A549 (cell line): ENCODE measurements at regions not wholly inside any gene's neighbourhood (a gene's known extent, or its start where the extent isn't known, plus 50 kb on each side); places are given as distances from the start of the nearest gene placed in this dataset.

Experiments used
- ATAC-seq, 2 experiments: fragments of 200-7000 bp in 1 of 2; fragments of >200 bp in 1 of 2; cut with Nextera tagmentation in 1 of 2; cut with Tn5 transposase in 1 of 2; 3 replicates each; pipeline versions ENCODE4 v1.8.0 to v1.9.1; 2018 to 2020; ENCODE audit warnings: mild to moderate bottlenecking in 1 of 2, moderate library complexity in 1 of 2
- CTCF ChIA-PET: fragments of 300-600 bp; sonication (Branson Sonifier 250); formaldehyde crosslinking; extraction: SDS; loops from one replicate; lab custom pipeline; 2021; ENCODE audit warnings: antibody characterized with exemption, inconsistent platforms; lab: Yijun Ruan, JAX
- POLR2A ChIA-PET: fragments of 350-600 bp; formaldehyde crosslinking; extraction: SDS; loops from one replicate; lab custom pipeline; 2021; ENCODE audit warnings: antibody characterized with exemption, inconsistent platforms; lab: Yijun Ruan, JAX
- DNase-seq, 2 experiments: peaks; one replicate each; pipeline versions ENCODE4 v3.0.0 to v3.0.0-alpha.2; 2011 to 2016; ENCODE audit warnings: low read depth in 1 of 2, low spot score in 1 of 2
- FAIRE-seq: peaks from 2 replicates; lab custom pipeline; 2011; peaks lifted over from hg19 to GRCh38; lab: Jason Lieb, UNC
- H3K27ac ChIP-seq, 2 experiments: fragments of >200 bp; sonication (Bioruptor Twin); formaldehyde crosslinking; 3 replicates each; pipeline ENCODE4 v1.5.1; 2016 to 2017
- H3K4me1 ChIP-seq: fragments of >200 bp; sonication (Bioruptor Twin); formaldehyde crosslinking; 3 replicates; pipeline ENCODE4 v1.6.1; 2016
- H3K4me2 ChIP-seq: fragments of >200 bp; sonication (Bioruptor Twin); formaldehyde crosslinking; 3 replicates; pipeline ENCODE4 v1.6.1; 2016
- H3K4me3 ChIP-seq: fragments of >200 bp; sonication (Bioruptor Twin); formaldehyde crosslinking; 3 replicates; pipeline ENCODE4 v1.5.1; 2016
- H3K9me3 ChIP-seq: fragments of >200 bp; sonication (Bioruptor Twin); formaldehyde crosslinking; 3 replicates; pipeline ENCODE4 v1.6.1; 2016
- ESRRA ChIP-seq: fragments of 150-350 bp; IDR thresholded peaks from 2 replicates; pipeline ENCODE4 v1.6.1; 2014; ENCODE audit warnings: mild to moderate bottlenecking, low read length, borderline replicate concordance
- FOSB ChIP-seq: fragments of 250-450 bp; sonication (Bioruptor Pico); IDR thresholded peaks from 2 replicates; pipeline ENCODE4 v1.5.0; 2020; ENCODE audit warnings: mild to moderate bottlenecking, moderate library complexity
- HEYL ChIP-seq: fragments of 250-450 bp; sonication (Bioruptor Pico); IDR thresholded peaks from 2 replicates; pipeline ENCODE4 v1.8.0; 2021; ENCODE audit warnings: mild to moderate bottlenecking, moderate library complexity
- HOXB13 ChIP-seq: fragments of 250-450 bp; sonication (Bioruptor Pico); IDR thresholded peaks from 2 replicates; pipeline ENCODE4 v1.5.0; 2020; ENCODE audit warnings: low read depth, mild to moderate bottlenecking, moderate library complexity
- HOXB5 ChIP-seq: fragments of 250-450 bp; sonication (Bioruptor Pico); IDR thresholded peaks from 2 replicates; pipeline ENCODE4 v1.5.0; 2020; ENCODE audit warnings: mild to moderate bottlenecking, moderate library complexity
- NR3C1 ChIP-seq: fragments of >200 bp; sonication (Bioruptor Twin); formaldehyde crosslinking; IDR thresholded peaks from 3 replicates; pipeline ENCODE4 v1.6.1; 2017
- PHF8 ChIP-seq: fragments of 200-600 bp; sonication (generic); IDR thresholded peaks from 2 replicates; pipeline ENCODE4 v1.6.1; 2016; ENCODE audit warnings: low read depth, mild to moderate bottlenecking, antibody characterized with exemption, moderate library complexity, borderline replicate concordance
- POLR2A ChIP-seq: IDR thresholded peaks from 2 replicates; pipeline ENCODE4 v1.6.1; 2012; ENCODE audit warnings: mild to moderate bottlenecking, low read length
- RAD21 ChIP-seq, 2 experiments: fragments of >200 bp in 1 of 2; sonication (Bioruptor Twin) in 1 of 2; formaldehyde crosslinking in 1 of 2; IDR thresholded peaks in 1 of 2; conservative IDR thresholded peaks in 1 of 2; 2 replicates in 1 of 2; 3 replicates in 1 of 2; pipeline ENCODE4 v1.6.1; 2012 to 2018; ENCODE audit warnings: inconsistent platforms in 1 of 2
- RARB ChIP-seq: fragments of 250-450 bp; sonication (Bioruptor Pico); IDR thresholded peaks from 2 replicates; pipeline ENCODE4 v1.8.0; 2021; ENCODE audit warnings: mild to moderate bottlenecking, moderate library complexity
- RNF2 ChIP-seq: fragments of 200-600 bp; sonication (generic); IDR thresholded peaks from 2 replicates; pipeline ENCODE4 v1.6.1; 2016; ENCODE audit warnings: low read depth, mild to moderate bottlenecking, antibody characterized with exemption, moderate library complexity, borderline replicate concordance
- SMC3 ChIP-seq: fragments of >200 bp; sonication (Bioruptor Twin); formaldehyde crosslinking; IDR thresholded peaks from 3 replicates; pipeline ENCODE4 v1.6.1; 2018; ENCODE audit warnings: inconsistent platforms
- ZFP36 ChIP-seq: fragments of 450-650 bp; IDR thresholded peaks from 2 replicates; pipeline ENCODE4 v1.6.1; 2014; ENCODE audit warnings: borderline replicate concordance; ENCODE audit not compliant: partially characterized antibody
- ZNF302 ChIP-seq: fragments of 250-450 bp; sonication (Bioruptor Pico); IDR thresholded peaks from 2 replicates; pipeline ENCODE4 v1.9.0; 2021; ENCODE audit warnings: inconsistent platforms, mild to moderate bottlenecking, moderate library complexity
- WGBS: methylation state at CpG from one replicate; pipeline ENCODE4 v1.1.6; 2017; ENCODE audit errors: missing lambda C conversion rate; 5-methylcytosine and 5-hydroxymethylcytosine counted together
- TF ChIP-seq, protein P1 (sequence below): fragments of >200 bp; sonication (Bioruptor Twin); formaldehyde crosslinking; IDR thresholded peaks from 2 replicates; pipeline ENCODE4 v1.6.1; 2016
- TF ChIP-seq, protein P2 (sequence below): fragments of 200-600 bp; sonication (generic); IDR thresholded peaks from 2 replicates; pipeline ENCODE4 v1.6.1; 2016; ENCODE audit warnings: antibody characterized with exemption, mild to moderate bottlenecking, moderate library complexity
- TF ChIP-seq, protein P3 (sequence below): fragments of 250-450 bp; sonication (Bioruptor Pico); IDR thresholded peaks from 2 replicates; pipeline ENCODE4 v1.5.0; 2020; ENCODE audit warnings: low read depth, mild to moderate bottlenecking, moderate library complexity

DNA sequence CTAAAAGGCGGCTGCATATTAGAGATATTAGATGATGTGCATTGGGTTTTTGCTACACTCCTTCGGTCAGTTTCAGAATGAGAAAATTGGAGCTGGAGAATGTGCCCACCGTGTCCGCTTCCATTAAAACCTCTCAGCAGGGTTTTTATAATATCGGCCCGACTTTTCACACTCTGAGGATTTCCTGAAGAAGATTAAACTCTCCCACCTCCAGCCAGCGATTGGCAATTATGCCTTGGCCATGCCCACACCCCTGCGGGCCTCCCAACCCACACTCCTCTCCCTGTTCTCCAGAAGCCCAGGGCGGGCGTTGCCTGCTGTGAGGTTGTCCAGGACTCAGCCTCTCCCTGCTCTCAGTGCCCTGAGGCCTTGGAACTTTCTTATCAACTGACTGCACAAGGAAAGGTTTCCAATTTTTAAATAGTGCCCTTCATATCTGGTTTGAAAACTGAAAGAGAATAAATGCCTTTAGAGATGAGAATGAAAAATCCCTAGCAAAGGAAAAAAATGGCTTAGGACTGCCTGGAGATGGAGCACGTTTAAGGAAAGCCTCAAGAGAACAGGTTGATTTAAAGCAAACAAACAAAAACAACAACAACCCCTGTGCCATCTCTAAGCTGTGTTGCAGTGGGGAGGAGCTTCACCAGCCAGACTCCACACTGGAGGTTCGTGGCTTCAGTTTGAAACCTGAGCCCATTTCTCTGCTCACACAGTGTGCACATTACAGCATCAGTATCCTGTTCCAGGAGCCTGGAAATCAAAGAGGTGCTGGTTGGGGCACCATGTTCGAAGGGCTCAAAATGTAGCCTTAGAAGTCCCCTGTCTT is 292.9 kb downstream of the NSG2 start:
- H3K9me3 ChIP-seq = no peaks in the 10 kb centered on the region; the same call in 2 of the 3 replicates
- FAIRE-seq = no peak
- H3K4me1 ChIP-seq = no peaks in the 10 kb centered on the region
- ChIA-PET POLR2A (no interaction called here), CTCF (interaction anchor here (1.0 to 5.7 kb wide), 4 partner anchors 10 to 64 kb away, joined by 3 to 52 read pairs (median 8); no protein-coding TSS in a partner anchor)
- TF ChIP-seq HOXB5 = no peak
- no peak for TF ChIP-seq RAD21 (conservative IDR thresholded peaks at IDR 0.05 in 1 of 2, IDR thresholded peaks at IDR 0.05 in 1 of 2)
- H3K4me2 ChIP-seq = no peak overlapping the region
- DNase-seq = no peak
- no peak overlapping the region for H3K4me3 ChIP-seq
- no peak overlapping the region for H3K27ac ChIP-seq
- 38% methylated on average over 13 of the region's 13 CpGs for WGBS
- ATAC-seq = peak in 1 of 2 experiments; percentile 34; a peak in 1 of 6 replicates

DNA sequence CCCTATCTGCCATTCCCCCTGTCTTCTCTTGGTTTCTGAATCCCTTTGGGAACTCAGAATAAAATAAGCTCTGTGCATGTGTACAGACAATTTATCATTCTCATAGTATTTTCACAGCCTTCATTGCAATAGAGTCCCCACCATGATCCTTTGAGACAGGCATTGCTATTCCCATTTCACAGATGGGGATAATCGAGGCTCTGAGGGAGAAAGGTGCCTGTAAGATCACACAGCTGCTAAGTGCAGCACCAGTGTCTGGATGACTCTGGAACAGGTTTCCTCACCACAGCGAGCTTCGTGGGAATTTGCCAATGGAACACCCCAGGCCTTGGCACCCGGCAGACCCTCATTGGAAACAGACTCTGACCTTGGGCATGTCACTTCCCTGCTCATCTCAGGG is 293.6 kb downstream of the NSG2 start:
- no peak overlapping the region for H3K4me2 ChIP-seq
- DNase-seq (no peak), ATAC-seq (no peak), FAIRE-seq (no peak)
- H3K27ac ChIP-seq = no peak overlapping the region
- WGBS = 33% methylated on average over 4 of the region's 4 CpGs
- no peak overlapping the region for H3K4me3 ChIP-seq
- ChIA-PET POLR2A (no interaction called here), CTCF (interaction anchor here (0.6 to 5.7 kb wide), 5 partner anchors 9 to 63 kb away, joined by 3 to 52 read pairs (median 5); no protein-coding TSS in a partner anchor)
- TF ChIP-seq HEYL (CRISPR knock-in tag) = no peak
- TF ChIP-seq RARB (CRISPR knock-in tag) = no peak
- TF ChIP-seq FOSB (CRISPR knock-in tag) = no peak
- TF ChIP-seq SMC3 = no peak
- TF ChIP-seq ZNF302 (CRISPR knock-in tag) = no peak
- TF ChIP-seq, protein P1, sequence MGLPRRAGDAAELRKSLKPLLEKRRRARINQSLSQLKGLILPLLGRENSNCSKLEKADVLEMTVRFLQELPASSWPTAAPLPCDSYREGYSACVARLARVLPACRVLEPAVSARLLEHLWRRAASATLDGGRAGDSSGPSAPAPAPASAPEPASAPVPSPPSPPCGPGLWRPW = no peak
- no peak for TF ChIP-seq RAD21 (conservative IDR thresholded peaks at IDR 0.05 in 1 of 2, IDR thresholded peaks at IDR 0.05 in 1 of 2)
- no peak for TF ChIP-seq NR3C1
- H3K4me1 ChIP-seq = no peaks in the 10 kb centered on the region
- H3K9me3 ChIP-seq = no peaks in the 10 kb centered on the region; the same call in 2 of the 3 replicates

DNA sequence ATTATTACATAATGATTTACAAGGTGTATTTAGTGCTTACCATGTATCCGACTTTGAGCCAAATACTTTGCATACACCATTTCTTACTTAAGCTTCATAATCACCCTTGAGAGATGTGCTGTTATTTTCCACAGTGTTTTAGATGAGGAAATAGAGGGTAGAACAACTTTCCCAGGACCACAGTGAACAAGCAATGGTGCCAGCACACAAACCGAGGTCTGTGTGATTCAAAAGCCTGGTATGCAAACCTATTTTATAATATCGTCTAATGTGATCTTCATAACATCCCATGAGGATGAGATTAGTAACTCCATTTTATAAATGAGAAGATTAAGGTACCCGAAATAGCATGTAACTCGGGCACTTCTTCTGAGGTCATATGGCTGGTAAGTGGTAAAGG is 294.7 kb downstream of the NSG2 start:
- ATAC-seq = no peak
- H3K4me2 ChIP-seq = no peak overlapping the region
- H3K4me3 ChIP-seq = no peak overlapping the region
- CTCF ChIA-PET = interaction anchor here (1.0 to 5.7 kb wide), 6 partner anchors 11 to 294 kb away, joined by 3 to 52 read pairs (median 4); partner anchors contain the start of gene NSG2
- H3K27ac ChIP-seq = no peak overlapping the region
- H3K4me1 ChIP-seq = no peaks in the 10 kb centered on the region
- DNase-seq = no peak
- POLR2A ChIA-PET = no interaction called here
- H3K9me3 ChIP-seq = peaks cover 2% of the 10 kb centered on the region; the same call in 1 of the 3 replicates
- 5% methylated on average over 5 of the region's 5 CpGs for WGBS
- no peak for FAIRE-seq
- TF ChIP-seq, protein P2, sequence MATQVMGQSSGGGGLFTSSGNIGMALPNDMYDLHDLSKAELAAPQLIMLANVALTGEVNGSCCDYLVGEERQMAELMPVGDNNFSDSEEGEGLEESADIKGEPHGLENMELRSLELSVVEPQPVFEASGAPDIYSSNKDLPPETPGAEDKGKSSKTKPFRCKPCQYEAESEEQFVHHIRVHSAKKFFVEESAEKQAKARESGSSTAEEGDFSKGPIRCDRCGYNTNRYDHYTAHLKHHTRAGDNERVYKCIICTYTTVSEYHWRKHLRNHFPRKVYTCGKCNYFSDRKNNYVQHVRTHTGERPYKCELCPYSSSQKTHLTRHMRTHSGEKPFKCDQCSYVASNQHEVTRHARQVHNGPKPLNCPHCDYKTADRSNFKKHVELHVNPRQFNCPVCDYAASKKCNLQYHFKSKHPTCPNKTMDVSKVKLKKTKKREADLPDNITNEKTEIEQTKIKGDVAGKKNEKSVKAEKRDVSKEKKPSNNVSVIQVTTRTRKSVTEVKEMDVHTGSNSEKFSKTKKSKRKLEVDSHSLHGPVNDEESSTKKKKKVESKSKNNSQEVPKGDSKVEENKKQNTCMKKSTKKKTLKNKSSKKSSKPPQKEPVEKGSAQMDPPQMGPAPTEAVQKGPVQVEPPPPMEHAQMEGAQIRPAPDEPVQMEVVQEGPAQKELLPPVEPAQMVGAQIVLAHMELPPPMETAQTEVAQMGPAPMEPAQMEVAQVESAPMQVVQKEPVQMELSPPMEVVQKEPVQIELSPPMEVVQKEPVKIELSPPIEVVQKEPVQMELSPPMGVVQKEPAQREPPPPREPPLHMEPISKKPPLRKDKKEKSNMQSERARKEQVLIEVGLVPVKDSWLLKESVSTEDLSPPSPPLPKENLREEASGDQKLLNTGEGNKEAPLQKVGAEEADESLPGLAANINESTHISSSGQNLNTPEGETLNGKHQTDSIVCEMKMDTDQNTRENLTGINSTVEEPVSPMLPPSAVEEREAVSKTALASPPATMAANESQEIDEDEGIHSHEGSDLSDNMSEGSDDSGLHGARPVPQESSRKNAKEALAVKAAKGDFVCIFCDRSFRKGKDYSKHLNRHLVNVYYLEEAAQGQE = no peak
- TF ChIP-seq ZFP36 (no peak), POLR2A (no peak), ESRRA (no peak), PHF8 (no peak), HOXB13 (CRISPR knock-in tag) (no peak), RNF2 (no peak)
- TF ChIP-seq, protein P3, sequence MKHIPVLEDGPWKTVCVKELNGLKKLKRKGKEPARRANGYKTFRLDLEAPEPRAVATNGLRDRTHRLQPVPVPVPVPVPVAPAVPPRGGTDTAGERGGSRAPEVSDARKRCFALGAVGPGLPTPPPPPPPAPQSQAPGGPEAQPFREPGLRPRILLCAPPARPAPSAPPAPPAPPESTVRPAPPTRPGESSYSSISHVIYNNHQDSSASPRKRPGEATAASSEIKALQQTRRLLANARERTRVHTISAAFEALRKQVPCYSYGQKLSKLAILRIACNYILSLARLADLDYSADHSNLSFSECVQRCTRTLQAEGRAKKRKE = no peak
- TF ChIP-seq, all 56 proteins: peak for 0
